ENCODE measurements at regions not wholly inside any gene's neighbourhood (a gene's known extent, or its start where the extent isn't known, plus 50 kb on each side); places are given as distances from the start of the nearest gene placed in this dataset.
"Not testable (repeated sequence)": the region's sequence is repeated elsewhere in the genome, so short reads cannot be mapped to it uniquely, and the experiment has no call there.

DNA sequence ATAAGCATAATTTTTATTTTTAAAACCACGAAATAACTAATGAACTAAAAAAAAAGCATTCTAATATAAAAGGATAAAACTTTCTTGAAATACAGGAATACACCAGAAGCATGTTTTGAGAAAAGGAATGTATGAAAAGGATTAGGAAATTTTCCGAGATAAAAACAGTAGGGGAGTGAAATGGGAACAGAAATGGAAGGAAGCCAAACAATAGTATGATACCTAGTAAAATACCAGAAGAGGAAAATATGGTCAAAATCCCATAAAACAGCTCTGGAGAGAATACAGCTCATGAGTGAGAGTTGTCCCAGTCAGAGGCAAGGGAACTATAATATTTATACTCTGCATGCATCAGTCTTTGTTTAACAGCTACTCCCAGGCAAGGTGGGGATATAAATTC is 1016.2 kb downstream of the SLC6A15 start:
- DNase-seq, result no peak

DNA sequence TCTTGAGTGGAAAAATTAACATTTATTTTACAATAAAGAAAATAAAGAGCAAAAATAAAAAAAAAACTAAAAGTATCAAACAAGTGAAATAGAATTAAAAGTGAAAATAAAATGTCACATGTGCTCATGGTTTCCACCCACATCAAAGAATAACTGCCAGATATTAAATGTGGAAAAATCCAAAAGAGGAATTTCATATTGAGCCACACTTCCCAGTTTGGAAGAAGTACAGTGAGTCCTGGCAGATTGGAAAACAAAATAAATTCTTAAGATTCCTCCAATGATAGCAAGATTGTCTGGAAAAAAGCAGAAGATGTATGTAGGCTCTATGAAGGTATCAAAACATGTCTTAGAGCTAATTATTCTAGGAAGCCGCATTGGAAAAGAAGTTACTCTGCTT is 1019.5 kb downstream of the SLC6A15 start:
- DNase-seq, result no peak

DNA sequence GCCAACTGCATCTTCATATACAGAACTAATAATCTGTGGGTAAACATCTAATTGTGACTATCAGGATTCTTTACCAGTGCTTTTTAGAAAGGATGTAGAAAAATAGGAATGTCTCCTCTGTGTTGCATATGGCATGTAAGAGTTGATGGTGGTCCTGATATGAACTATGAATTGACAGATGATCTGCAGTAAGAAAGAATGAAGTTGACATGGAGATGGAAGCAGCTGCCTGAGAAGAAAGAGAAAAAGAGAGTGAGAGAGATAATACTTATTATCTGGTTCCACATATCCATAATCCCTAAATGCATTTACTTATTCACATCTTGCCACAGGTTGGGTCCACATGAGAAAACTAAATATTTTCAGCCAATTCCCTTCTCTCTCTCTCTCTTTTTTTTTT is 1022.9 kb downstream of the SLC6A15 start:
- DNase-seq, result no peak

DNA sequence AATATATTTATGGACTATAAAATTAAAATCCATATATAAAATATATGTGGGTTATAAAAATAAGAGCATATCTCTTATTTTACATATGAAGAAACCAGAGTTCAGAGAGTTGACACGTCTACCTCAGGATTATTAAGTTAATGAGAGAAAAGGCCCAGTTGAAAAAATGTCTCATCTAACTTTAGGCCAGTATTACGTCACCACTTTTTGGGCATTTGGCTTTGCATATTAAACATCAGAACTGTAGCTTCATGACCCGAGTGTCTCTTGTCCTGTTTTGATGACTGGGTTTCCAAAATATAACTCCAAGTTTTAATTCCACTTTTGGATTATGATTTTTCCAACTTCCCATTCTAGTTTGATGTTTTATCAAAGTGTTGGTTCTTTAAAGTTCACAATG is 1026.1 kb downstream of the SLC6A15 start:
- DNase-seq, result no peak

DNA sequence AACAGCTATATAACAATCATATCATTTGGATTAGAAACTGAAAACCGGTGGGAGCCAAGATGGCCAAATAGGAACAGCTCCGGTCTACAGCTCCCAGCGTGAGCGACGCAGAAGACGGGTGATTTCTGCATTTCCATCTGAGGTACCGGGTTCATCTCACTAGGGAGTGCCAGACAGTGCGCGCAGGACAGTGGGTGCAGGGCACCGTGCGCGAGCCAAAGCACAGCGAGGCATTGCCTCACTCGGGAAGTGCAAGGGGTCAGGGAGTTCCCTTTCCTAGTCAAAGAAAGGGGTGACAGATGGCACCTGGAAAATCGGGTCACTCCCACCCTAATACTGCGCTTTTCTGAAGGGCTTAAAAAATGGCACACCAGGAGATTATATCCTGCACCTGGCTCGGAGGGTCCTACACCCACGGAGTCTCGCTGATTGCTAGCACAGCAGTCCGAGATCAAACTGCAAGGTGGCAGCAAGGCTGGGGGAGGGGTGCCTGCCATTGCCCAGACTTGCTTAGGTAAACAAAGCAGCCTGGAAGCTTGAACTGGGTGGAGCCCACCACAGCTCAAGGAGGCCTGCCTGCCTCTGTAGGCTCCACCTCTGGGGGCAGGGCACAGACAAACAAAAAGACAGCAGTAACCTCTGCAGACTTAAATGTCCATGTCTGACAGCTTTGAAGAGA is 1041.5 kb downstream of the SLC6A15 start:
- not testable (repeated sequence) for DNase-seq

DNA sequence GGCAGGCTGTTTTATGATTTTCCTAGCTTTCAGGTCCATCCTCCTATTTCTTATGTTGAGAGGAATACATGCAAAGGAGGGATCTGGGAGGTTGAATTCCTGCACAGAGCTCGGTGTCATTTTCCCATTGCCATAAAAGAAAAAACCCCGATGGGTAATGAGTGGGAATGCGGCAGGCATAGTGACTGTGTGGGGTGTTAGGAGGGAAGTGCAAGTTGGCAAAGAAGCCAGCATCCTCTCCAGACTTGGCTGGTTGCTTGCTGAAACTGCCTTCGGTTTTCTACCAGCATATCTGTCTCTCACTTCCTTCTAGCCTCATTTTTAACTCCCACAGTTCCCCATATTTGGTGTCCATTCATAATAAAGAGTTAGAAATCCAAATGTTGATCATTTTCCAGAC is 1046.1 kb downstream of the SLC6A15 start:
- DNase-seq, result no peak

DNA sequence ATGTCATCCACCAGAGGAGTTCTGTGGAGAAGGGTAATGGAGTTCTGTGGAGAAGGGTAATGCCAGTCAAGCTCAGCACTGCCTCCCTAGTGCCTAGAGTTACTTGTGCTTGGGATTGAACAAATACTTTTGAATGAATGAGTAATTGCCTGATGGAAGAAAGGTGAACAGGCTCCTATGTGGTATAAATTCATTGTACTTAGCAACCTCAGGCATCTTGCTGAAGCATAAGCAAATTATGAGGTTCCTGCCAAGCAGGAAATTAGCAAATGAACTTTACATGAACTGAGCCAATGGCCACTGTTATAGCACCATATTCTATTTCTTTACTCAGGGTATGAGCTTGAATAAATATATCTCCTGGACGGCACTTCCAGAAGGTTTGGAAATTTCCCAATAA is 1047.2 kb downstream of the SLC6A15 start:
- DNase-seq, result no peak

DNA sequence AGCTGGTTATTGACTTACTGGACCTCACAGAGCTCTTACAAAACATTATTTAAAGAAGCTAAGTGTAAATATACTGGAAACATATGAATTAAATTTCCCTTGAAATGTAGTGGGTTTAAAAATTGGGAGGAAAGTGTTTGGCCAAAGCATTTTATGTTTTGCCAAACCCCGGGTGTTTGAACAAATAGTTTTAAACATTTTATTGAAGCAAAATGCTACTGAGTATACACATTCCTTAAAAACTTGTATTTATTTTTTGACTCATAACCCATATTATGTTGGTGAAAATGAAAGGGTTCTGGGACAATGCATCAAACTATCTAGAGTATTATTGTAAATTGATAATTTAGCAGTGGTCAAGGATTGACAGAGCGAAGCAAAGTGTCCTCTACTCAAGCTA is 1048.5 kb downstream of the SLC6A15 start:
- no peak for DNase-seq

DNA sequence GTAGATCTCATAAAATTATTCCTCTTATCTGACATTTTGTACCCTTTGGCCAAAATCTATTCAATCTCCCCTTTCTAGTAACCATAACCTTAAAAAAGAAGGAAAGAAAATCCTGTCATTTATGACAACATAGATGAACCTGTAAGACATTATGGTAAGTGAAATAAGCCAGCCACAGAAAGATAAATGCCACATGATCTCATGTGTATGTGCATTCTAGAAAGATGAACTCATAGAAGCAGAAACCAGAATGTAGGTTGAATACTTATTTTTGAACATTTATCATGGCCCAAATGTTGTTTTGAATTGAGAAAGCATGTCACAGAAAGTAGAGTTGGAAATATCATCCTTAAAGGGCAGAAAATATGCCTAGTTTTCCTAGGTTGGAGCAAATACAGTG is 1053.6 kb downstream of the SLC6A15 start:
- no peak for DNase-seq

DNA sequence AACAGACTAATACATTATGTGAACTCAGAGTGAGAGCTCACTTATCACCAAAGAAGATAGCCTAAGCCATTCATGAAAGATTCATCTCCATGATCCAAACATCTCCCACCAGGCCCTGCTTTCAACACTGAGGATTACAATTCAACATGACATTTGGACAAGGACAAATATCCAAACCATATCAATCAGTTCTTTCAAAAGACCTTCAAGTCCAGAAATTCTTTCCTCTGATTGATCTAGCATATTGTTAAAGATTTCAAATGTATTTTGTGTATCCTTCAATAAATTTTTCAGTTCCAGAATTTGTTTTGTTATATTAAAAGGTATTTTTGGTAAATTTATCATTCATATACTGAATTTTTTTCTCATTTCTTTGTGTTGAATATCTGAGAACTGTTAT is 1055.8 kb downstream of the SLC6A15 start:
- no peak for DNase-seq

DNA sequence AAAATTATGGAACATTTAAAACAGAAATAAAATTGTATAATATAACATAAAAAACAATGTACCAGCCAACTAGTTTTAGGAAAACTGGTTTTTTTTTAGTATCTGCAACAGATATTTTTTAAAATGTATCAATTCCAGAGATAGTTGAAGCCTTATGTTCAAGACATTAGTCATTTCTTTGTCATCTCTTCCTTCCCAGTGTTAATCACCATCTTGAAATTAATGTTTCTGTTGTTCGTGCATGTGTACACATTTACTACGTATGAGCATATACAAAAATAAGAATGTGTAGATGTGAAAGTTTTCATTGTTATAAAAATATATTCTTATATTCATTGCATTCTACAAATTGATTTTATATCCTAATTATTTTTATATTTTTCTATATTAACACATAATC is 1062.1 kb downstream of the SLC6A15 start:
- no peak for DNase-seq

DNA sequence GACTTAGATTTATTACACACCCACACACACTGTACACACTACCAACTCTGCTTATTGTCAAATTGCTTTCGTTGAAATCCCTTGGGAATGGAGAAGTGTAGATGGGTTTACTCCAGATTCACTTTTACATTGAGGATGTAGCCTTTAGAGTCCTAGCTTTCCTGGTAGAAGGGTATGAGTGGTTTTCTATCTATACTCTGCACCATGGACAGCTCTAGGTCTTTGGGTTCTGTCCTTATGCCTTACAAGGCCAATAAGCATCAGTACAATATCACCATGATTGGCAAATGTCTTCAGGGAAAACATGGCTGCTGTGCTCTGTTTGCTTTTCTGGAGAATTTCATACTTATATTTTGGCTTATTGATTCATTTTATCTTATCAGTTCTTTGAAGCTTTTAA is 1063.9 kb downstream of the SLC6A15 start:
- no peak for DNase-seq

DNA sequence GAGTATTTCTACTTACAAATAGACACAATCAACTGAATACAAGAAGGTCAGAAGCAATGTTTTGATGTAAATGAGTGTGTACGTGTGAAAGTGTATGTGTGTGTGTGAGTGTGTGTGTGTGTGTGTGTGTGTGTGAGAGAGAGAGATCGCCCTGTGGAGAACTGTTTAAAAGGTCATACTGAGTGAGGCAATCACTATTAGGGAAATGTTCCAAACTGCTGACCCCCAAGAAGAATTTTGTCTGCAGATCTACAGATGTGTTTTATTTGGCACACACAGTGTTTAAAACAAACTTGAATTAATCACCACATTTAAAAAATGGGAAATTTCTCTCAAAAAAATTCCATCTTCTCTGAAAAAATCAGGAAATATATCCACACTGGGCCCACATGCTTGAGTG is 1069.1 kb downstream of the SLC6A15 start:
- DNase-seq, result no peak

DNA sequence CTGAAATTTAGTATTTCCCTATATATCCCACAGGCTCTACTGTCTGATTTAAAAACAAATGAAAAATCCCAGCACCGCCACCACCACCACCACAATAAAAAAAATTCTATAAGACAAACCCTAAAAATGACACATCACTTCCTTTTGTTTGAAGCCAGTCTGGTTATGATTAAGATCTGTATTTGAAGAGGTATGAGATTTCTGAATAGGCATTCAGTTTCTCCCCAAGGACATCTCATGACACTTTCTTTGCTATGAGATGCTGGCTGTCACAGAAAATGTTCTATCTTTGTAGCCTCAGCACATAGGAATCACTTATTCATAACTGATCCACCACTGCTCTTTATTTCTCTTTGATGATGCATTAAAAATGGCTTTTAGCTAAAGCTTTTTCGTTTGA is 1071.0 kb downstream of the SLC6A15 start:
- no peak for DNase-seq

DNA sequence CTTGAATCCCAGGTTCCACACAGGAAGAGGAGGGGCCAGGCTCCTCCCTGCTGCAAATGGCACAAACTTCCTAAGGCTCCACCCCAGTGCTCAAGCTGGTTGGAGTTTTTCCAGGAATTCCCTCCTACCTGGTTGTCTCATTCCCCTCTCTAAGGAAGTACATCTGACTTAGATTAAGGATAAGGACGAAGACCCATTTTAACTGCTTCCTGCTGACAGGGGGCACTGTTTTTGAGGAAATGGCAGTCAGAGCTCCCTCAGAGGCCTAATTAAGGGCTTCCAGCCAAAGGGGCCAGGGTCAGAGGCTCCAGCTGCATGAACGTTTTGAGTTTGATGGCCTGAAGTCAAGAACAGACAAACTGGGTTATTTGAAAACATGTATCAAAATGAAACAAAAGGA is 1084.7 kb downstream of the SLC6A15 start:
- DNase-seq, result no peak

DNA sequence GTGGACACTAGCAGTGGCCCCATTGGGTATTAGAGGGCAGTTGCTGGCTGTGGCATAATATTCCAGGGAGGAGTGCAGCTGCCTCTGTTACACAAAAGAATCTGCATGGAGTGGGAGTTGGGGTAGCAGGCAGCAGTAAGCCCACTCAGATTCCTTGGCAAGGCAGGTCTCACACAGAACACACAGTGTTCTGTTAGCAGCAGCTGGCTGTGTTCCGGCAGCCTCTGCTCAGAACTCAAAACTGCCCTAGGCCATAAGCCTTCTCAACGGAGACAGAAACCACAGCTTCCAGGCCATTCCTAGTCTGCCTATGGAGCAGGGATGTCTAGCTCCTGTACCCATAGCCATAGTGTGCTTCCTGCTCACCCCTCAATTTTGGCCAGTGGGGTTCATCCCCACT is 1085.4 kb downstream of the SLC6A15 start:
- no peak for DNase-seq

DNA sequence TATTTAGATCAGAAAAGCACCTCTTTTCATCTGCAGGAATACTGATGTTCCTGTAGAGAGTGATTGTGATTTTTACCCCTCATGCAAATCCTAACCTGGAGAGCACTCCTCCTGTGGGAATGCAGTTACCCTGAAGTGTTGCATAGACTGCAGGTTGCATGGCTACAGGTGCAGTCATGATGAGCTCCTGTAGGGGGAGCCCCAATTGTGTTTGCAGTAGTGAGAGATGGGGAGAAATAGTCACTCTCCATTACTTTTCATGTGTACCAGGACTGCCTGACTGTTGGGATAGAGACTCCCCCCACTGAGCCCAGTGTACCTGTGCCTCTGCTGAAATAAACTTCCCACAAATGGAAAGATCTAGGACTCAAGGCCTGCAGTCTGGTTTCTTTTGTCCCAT is 1086.5 kb downstream of the SLC6A15 start:
- DNase-seq, result peak; percentile 33 to 37

DNA sequence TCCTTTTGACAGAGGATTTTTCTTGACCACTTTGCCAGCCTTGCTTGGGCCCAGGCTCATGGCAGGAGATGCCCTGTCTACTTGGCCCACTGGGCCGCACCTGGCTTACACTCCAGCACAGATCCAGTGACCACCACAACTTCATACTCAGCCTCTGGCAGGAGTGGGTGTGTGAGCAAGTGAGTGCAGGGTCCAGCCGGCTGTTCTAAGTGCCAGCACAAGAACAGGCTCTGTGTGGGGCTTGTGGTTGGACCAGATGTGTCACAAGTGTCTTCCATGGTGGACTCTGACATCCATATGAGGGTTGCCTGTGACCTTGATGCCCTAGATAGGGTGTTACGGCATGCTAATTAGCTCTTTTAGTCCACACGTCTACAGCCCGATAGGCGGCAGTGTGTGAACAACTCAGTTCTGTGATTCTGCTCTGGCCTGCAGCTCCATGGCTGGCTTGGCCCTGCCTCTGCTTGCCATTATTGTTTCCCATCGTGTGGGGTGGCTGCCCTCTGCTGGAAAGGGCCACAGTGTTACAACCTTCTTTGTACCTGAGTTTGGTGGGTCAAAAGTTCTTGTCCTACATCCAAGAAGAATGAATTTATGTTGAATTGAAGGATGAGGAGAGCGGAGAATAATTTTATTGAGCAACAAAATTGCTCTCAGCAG is 1089.1 kb downstream of the SLC6A15 start:
- peak; percentile 5 to 42 for DNase-seq

DNA sequence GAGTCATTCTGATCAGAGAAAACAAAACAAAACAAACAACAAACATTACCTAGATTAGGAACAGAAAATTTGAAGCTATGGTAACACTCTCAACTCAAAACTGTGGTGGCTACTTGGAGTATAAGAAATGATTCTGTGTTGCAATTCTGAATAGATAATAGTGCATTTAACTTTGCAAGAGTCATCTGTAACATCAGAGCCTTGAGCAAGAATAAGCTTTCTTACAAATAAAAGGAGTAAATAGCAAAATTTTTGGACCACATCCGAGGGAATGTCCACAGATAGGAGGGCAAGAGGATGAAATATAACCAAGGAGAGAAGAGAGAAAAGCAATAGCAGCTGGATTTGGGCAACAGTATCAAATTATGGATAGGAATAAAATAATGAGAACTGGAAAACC is 1090.6 kb downstream of the SLC6A15 start:
- DNase-seq, result no peak

DNA sequence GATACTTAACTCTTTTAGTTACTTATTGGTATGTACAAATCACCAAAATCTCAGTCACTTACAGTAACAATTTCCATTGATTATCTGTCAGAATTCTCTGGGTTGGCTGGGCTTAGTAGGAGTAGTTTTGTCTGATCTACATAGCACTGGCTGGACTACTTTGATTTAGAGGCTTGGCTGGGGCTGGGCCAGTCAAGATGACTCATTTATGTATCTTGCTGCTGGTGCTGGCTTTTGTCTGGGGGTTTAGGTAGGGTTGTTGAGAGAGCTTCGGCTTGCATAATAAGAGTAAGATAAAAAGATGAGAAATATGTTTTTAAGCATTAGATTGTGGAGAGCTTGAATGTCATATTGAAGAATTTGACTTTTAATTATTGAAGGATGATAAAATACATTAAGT is 1093.7 kb downstream of the SLC6A15 start:
- no peak for DNase-seq

DNA sequence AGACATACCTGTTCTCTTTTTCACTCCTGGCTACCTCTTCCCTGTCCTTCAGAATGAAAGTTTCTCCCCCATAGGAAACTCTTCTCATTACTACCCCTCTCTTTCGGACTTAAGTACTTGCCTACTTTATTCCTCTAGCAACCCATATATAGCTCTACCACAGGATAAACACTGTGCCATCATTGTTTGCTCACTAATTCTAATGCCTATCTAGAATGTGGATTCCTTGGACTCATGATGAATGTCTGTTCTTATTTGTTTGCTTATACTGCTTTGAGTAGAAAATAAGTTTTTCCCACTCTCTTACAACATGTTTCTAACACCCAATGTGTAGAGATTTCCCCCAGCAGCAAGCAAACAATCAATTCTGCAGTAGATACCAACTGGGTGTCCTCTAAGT is 1094.9 kb downstream of the SLC6A15 start:
- DNase-seq, result no peak

DNA sequence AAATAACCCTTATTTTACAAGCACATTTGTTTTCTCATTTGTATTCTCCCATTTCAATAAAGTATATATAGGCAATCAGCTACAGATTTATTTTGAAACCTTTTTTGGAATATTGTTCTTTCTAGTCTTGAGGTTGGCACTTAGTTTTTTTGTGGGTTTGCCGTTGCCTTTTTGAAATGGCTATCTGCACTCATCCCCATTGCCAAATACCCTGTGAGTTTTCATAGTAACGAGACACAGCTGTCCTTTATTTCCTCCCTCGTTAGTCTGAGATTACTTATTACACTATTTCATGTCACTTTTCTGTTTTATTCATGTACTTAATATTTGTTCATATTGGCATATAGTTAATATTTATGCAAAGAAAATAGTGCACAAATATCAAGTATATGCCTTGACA is 1104.0 kb downstream of the SLC6A15 start:
- DNase-seq, result no peak

DNA sequence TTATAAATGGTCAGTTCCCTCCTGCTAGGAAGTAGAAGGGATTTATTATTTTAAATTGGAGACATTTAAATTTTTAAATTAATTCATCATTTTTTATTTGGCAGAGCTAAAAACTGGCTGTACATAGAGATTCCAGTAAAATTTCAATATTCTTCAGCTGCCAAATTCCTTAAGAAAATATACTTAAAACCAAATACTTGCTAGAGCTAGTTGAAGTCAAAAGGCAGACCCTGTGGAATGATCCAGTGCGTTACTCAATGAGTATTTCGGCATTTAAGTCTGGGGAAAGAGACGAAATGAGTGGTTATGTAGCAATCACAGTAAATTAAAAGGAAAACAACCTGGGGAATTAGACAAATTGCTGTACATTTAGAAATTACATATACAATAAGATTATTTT is 1104.7 kb downstream of the SLC6A15 start:
- no peak for DNase-seq

DNA sequence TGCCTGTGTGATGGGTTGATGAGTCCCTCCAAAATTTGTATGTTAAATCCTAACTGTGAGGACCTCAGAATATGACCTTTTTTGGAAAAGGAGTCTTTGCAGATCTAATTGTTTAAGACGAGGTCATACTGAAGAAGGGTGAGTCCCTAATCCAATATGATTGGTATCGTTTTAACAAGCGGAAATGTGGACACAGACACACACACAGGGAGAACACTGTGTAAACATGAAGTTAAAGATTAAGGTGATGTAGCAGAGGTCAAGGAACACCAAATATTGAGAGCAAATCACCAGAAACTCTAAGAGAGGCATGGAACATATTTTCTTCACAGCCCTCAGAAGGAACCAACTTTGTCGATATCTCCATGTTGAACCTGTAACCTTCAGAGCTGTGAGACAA is 1106.7 kb downstream of the SLC6A15 start:
- no peak for DNase-seq

All from inflammatory macrophage (primary cell).